Amniotic stem cell (primary cell): ENCODE measurements at regions not wholly inside any gene's neighbourhood (a gene's known extent, or its start where the extent isn't known, plus 50 kb on each side); places are given as distances from the start of the nearest gene placed in this dataset.
"Not testable (repeated sequence)": the region's sequence is repeated elsewhere in the genome, so short reads cannot be mapped to it uniquely, and the experiment has no call there.

Experiments
- DNase-seq: peaks from one replicate; lab custom pipeline; 2025; lab: John Stamatoyannopoulos, UW

- DNase-seq = no peak
Measured at GRCh38 chr12:25684070-25684469, 131.0 kb upstream of the LMNTD1 start.

GRCh38 chr12:25686351-25686750 lies 133.3 kb upstream of the LMNTD1 start:
- DNase-seq = no peak

GRCh38 chr12:25687226-25687625 lies 134.1 kb upstream of the LMNTD1 start:
- no peak for DNase-seq

DNA sequence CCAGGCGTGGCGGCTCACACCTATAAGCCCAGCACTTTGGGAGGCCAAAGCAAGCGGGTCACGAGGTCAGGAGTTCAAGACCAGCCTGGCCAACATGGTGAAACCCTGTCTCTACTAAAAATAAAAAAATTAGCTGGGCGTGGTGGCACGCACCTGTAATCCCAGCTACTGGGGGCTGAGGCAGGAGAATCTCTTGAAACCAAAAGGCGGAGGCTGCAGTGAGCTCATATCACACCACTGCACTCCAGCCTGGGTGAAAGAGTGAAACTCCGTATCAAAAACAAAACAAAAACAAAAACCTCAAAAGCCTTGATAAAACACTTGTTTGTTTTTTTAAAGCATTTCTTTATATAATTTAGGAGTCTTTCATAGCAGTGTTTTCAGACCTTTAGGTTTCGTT lies 135.8 kb upstream of the LMNTD1 start:
- not testable (repeated sequence) for DNase-seq

- DNase-seq = no peak
Measured at GRCh38 chr12:25689996-25690501, 137.0 kb upstream of the LMNTD1 start.

GRCh38 chr12:25690996-25691864 lies 138.1 kb upstream of the LMNTD1 start:
- no peak for DNase-seq

DNA sequence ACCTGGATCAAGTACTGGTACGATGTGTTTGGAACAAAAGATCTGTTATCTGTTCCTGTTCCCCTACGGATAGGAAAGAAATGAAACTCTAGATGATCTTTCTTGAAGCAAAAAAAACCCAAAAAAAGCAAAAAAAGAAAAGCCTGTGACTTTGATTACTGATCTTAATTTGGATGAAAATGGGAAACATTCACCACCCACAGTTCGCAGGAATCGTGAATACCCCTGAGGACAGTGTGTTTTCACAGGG lies 138.7 kb upstream of the LMNTD1 start:
- no peak for DNase-seq

DNA sequence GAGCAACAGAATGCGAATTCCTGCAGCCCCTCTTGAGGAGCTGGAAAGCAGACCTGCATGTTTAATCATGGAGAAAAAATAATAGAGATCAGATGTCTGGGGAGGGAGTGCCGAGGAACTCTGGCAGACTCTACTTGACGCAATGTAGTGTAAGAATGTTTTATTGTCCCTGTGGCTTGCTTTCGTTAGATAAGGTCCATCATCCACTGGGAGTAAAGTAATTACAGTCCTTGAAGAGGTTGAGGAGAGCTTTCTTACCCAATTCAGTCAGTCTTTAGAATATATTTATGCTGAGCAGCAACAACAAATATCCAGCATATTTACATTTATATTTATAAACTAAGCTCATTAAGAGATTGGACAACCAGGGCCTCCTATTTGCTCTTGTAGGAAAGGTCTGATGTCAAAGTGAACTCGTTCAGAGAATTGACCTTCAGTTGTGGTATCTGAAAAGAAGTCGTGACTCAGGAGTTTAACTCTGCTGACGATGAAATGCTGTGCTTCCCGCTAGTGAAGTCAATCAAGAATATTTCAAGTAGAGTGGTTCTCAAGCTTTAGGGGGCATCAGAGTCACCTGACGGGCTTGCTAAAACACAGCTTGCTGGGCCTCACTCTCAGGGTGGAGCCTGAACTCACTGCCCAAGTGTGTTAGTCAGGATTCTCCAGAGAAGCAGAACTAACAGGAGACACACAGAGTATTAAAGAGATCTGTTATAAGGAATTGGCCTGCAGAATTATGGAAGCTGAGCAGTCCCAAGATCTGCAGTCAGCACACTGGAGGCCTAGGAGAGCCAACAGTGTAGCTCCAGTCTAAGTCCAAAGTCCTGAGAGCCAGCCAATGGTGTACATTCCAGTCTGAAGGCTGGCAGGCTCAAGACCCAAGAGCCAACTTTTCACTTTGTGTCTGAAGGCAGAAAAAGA lies 139.3 kb upstream of the LMNTD1 start:
- no peak for DNase-seq

GRCh38 chr12:25694072-25694471 lies 141.0 kb upstream of the LMNTD1 start:
- peak; percentile 83 for DNase-seq

GRCh38 chr12:25695574-25695973 lies 142.5 kb upstream of the LMNTD1 start:
- DNase-seq = no peak

DNA sequence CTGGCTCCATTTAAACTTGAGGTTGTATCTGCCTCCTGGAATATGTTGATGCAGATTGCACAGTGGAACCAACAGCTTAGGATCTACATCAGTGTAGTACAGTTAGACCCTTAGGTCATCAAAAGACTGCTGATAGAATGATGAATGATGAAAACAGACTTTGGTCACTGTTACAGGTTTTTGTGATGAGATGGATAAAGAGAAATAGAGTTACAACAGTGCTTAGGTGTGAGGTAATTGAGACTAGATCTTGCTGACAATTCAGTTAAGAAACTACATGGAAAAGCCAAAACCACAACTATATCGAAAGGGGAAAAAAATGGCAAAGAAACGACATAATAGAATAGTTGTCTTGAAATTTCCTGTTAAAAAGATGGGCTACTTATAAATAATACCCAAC lies 145.7 kb upstream of the LMNTD1 start:
- DNase-seq = no peak

DNA sequence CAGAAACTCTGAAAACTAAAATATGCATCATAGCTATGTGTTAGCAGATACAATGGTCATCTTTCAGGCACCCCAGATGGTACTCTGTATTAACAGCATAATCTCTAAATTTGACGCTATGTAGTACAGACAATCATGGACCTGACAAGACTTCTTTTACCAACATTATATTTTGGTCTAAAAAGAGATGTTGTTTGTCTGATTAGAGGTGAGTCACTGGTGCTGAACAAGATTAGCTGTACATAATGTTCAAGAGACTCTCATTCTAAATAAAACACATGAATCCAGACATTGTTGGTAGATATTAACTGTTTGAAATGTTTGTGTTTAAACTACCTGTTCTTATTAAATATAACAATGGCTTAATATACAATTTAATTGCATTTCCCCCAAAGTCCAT lies 146.4 kb upstream of the LMNTD1 start:
- DNase-seq = no peak

DNA sequence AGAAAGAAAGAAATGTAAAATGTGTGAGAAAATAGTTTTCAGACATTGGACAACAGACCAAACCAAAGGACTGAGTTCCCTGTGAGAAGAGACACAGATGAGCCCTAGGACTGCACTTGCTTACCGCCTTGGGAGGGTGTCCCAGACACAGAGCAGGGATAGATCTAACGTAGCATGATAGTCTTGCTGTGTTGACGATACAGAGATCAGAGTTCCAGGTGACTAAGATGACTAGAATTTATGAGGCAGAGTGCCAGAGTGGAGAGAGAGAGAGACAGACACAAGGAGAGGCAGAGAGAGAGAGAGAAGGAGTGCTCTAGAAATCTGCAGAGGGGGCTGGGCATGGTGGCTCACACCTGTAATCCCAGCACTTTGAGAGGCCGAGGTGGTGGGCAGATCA lies 148.2 kb upstream of the LMNTD1 start:
- DNase-seq = no peak

- no peak for DNase-seq
Measured at GRCh38 chr12:25702553-25702952, 149.5 kb upstream of the LMNTD1 start.

- no peak for DNase-seq
Measured at GRCh38 chr12:25705261-25705660, 152.2 kb upstream of the LMNTD1 start.

DNA sequence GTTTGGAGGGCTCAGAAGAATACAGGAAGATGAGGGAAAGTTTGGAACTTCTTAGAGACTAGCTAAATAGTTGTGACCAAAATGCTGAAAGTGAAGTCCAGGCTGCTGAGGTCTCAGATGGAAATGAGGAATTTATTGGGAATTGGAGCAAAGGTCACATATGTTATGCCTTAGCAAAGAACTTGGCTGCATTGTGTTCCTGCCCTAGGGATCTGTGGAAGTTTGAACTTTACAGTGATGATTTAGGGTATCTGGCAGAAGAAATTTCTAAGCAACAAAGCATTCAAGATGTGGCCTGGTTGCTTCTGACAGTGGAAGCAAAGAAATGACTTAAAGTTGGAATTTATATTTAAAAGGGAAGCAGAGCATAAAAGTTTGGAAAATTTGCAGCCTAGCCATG lies 153.6 kb upstream of the LMNTD1 start:
- not testable (repeated sequence) for DNase-seq

GRCh38 chr12:25707056-25707455 lies 154.0 kb upstream of the LMNTD1 start:
- no peak for DNase-seq

DNA sequence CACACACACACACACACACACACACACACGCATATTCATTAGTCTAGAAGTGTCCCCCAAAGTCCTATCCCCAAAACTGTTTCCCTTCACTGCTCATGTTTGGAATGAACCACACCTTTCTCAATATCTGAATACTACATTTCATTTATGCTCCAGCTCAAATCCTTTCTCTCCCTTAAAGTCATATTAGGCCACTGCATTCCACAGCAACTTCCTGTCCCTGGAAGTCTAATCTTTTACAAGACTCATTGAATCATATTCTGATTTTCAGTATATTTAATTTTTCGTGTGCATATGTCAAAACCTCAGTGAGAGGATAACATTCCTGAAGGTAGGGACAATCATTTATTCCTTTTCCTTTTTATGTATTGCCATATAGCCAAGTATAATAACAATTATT lies 155.6 kb upstream of the LMNTD1 start:
- DNase-seq = no peak

DNA sequence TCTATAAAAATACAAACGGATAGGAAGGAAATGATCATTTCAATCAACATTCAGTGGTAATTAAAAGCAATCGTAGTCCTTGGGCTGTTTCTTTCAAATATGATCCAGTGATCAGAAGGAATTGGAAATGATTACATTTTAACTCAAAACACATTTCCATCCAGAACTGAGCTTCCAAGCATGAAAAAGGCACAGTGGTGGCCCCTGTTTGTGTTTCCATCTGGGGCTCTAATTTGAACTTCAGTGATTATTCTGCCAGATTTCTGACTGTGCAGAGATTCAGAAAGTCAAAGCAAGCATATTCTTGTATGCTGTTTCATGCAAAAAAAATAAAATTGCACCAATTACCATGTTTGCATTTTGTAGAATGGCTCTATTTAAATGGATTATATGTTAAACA lies 157.0 kb upstream of the LMNTD1 start:
- DNase-seq = no peak

GRCh38 chr12:25710938-25711605 lies 158.0 kb upstream of the LMNTD1 start:
- DNase-seq = not testable (repeated sequence)

DNA sequence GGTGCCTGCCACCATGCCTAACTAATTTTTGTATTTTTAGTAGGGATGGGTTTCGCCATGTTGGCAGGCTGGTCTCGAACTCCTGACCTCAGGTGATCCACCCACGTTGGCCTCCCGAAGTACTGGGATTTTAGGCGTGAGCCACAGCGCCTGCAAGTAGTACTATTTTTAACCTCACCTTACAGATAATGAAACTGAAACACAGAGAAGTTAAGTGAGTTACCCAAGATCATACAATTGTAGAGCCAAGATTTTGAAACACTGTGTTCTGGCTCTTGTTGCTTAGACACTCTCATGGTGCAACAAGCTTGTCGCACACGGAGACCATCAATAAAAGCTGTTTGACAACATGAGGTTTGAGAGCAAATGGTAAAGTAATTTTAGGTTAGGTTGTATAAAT lies 159.1 kb upstream of the LMNTD1 start:
- no peak for DNase-seq

DNA sequence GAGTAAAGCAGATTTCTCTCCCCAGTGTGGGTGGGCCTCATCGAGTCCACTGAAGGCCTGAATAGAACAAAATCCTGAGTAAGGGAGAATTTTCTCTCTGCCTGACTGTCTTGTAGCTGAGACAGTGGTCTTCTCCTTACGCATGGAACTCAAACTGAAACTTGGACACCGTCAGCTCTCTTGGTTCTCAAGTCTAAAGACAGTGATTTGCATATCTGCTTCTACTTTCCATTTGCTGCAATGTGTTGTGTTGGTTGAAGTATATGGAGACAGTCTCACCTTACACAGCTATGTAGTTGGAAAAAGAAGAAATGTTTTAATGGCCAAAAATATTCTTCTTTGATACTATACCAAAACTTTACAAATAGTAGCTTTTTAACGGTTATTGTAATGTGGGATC lies 160.2 kb upstream of the LMNTD1 start:
- no peak for DNase-seq
